Ovary (tissue), 3 donors: ENCODE measurements at regions not wholly inside any gene's neighbourhood (a gene's known extent, or its start where the extent isn't known, plus 50 kb on each side); places are given as distances from the start of the nearest gene placed in this dataset.

Experiments
- EP300 ChIP-seq: sonication (generic); formaldehyde crosslinking; IDR thresholded peaks from one replicate; pipeline ENCODE4 v1.6.1; 2017; ENCODE audit warnings: antibody characterized with exemption
- POLR2A ChIP-seq: fragments of 450-650 bp; IDR thresholded peaks from one replicate; pipeline ENCODE4 v1.6.1; 2017; ENCODE audit warnings: antibody characterized with exemption, mild to moderate bottlenecking, moderate library complexity
- TF ChIP-seq, protein P1 (sequence below), 3 donors: fragments of 450-650 bp in 2 of 3; fragments of 200-600 bp in 1 of 3; IDR thresholded peaks; one replicate each; pipeline versions ENCODE4 v1.5.1 to v1.8.0; 2016 to 2022; ENCODE audit warnings: antibody characterized with exemption in 3 of 3, mild to moderate bottlenecking in 1 of 3
- donor health status: DM: no; HTN: no; CAD: no.

DNA sequence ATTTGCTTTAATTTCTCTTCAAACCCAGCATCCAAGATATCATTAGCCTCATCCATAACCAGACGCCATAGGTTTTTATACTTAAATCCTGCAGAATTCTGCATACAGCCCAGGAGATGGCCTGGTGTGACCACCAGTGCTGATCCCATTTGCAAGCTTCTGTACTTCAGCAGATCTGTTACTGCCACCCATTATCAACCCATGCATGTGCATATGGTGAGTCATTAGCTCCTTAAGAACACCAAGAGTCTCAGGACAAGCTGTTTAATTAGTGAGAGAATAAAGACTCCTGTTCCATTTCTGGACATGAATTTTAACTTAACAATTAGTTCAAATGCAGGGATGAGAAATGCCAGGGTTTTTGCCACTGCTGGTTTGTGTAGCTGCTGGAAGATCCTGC is 110.7 kb upstream of the TANK start:
- TF ChIP-seq, protein P1, sequence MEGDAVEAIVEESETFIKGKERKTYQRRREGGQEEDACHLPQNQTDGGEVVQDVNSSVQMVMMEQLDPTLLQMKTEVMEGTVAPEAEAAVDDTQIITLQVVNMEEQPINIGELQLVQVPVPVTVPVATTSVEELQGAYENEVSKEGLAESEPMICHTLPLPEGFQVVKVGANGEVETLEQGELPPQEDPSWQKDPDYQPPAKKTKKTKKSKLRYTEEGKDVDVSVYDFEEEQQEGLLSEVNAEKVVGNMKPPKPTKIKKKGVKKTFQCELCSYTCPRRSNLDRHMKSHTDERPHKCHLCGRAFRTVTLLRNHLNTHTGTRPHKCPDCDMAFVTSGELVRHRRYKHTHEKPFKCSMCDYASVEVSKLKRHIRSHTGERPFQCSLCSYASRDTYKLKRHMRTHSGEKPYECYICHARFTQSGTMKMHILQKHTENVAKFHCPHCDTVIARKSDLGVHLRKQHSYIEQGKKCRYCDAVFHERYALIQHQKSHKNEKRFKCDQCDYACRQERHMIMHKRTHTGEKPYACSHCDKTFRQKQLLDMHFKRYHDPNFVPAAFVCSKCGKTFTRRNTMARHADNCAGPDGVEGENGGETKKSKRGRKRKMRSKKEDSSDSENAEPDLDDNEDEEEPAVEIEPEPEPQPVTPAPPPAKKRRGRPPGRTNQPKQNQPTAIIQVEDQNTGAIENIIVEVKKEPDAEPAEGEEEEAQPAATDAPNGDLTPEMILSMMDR (IDR thresholded peaks at IDR 0.05) = no peak
- TF ChIP-seq POLR2A (no peak), EP300 (no peak)
